Astrocyte (in vitro differentiated cells and primary cell): ENCODE measurements at regions not wholly inside any gene's neighbourhood (a gene's known extent, or its start where the extent isn't known, plus 50 kb on each side); places are given as distances from the start of the nearest gene placed in this dataset.

Experiments used
- DNase-seq: peaks from one replicate; pipeline ENCODE4 v3.0.0-alpha.2; 2010; ENCODE audit warnings: low read depth
- FAIRE-seq: peaks from 2 replicates; lab custom pipeline; 2011; peaks lifted over from hg19 to GRCh38; lab: Jason Lieb, UNC
- H2AFZ ChIP-seq: 2 replicates; pipeline ENCODE4 v1.6.0; 2012; ENCODE audit warnings: low read depth, low read length, inconsistent platforms
- H3K27ac ChIP-seq: 2 replicates; pipeline ENCODE4 v1.5.1; 2011; ENCODE audit warnings: low read depth, low read length, inconsistent platforms
- H3K27me3 ChIP-seq: 2 replicates; pipeline ENCODE4 v1.6.0; 2011; ENCODE audit warnings: low read length, inconsistent platforms; ENCODE audit not compliant: insufficient read depth
- H3K36me3 ChIP-seq: 2 replicates; pipeline ENCODE4 v1.5.1; 2011; ENCODE audit warnings: low read length, inconsistent platforms; ENCODE audit not compliant: insufficient read depth
- H3K4me1 ChIP-seq: 2 replicates; pipeline ENCODE4 v1.5.1; 2011; ENCODE audit warnings: low read length, inconsistent platforms; ENCODE audit not compliant: insufficient read depth
- H3K4me2 ChIP-seq: 2 replicates; pipeline ENCODE4 v1.6.0; 2012; ENCODE audit warnings: low read length, inconsistent platforms
- H3K4me3 ChIP-seq: 2 replicates; pipeline ENCODE4 v1.5.1; 2011; ENCODE audit warnings: low read depth, mild to moderate bottlenecking, low read length, inconsistent platforms; ENCODE audit not compliant: insufficient read depth
- H3K79me2 ChIP-seq: 2 replicates; pipeline ENCODE4 v1.6.0; 2012; ENCODE audit warnings: mild to moderate bottlenecking, low read length, inconsistent platforms; ENCODE audit not compliant: insufficient read depth
- H3K9ac ChIP-seq: 2 replicates; pipeline ENCODE4 v1.6.0; 2012; ENCODE audit warnings: mild to moderate bottlenecking, low read length, inconsistent platforms
- H3K9me3 ChIP-seq: 2 replicates; pipeline ENCODE4 v1.5.1; 2012; ENCODE audit warnings: low read depth, mild to moderate bottlenecking, low read length, inconsistent platforms; ENCODE audit not compliant: insufficient read depth
- H4K20me1 ChIP-seq: 2 replicates; pipeline ENCODE4 v1.6.0; 2012; ENCODE audit warnings: low read length, inconsistent platforms; ENCODE audit not compliant: insufficient read depth
- H3K27ac Mint-ChIP-seq: one replicate; pipeline ENCODE4 v1.8.0; 2021; ENCODE audit warnings: mild to moderate bottlenecking, mixed read lengths; ENCODE audit not compliant: unreplicated experiment
- H3K27me3 Mint-ChIP-seq: one replicate; pipeline ENCODE4 v1.8.0; 2021; ENCODE audit warnings: low read depth, mixed read lengths; ENCODE audit not compliant: unreplicated experiment
- H3K36me3 Mint-ChIP-seq: one replicate; pipeline ENCODE4 v1.8.0; 2021; ENCODE audit warnings: low read depth, mixed read lengths; ENCODE audit not compliant: unreplicated experiment
- H3K4me1 Mint-ChIP-seq: one replicate; pipeline ENCODE4 v1.8.0; 2021; ENCODE audit warnings: low read depth, mixed read lengths; ENCODE audit not compliant: unreplicated experiment
- H3K4me3 Mint-ChIP-seq: one replicate; pipeline ENCODE4 v1.8.0; 2021; ENCODE audit warnings: mild to moderate bottlenecking, moderate library complexity, mixed read lengths; ENCODE audit not compliant: unreplicated experiment
- H3K9me3 Mint-ChIP-seq: one replicate; pipeline ENCODE4 v1.8.0; 2021; ENCODE audit warnings: mild to moderate bottlenecking, mixed read lengths; ENCODE audit not compliant: unreplicated experiment
- CTCF ChIP-seq: IDR thresholded peaks from 2 replicates; pipeline ENCODE4 v1.5.1; 2011; ENCODE audit warnings: low read depth, mild to moderate bottlenecking, inconsistent platforms, low read length, moderate library complexity; ENCODE audit not compliant: insufficient read depth
- EZH2 ChIP-seq: IDR thresholded peaks from 2 replicates; pipeline ENCODE4 v1.6.1; 2012; ENCODE audit warnings: mild to moderate bottlenecking, low read length, inconsistent platforms; ENCODE audit not compliant: insufficient read depth

GRCh38 chr4:136920092-136920881 lies 612.0 kb downstream of the PCDH18 start:
- no peak for FAIRE-seq
- no peak overlapping the region for H2AFZ ChIP-seq
- no peak overlapping the region for H3K27ac ChIP-seq
- Mint-ChIP-seq H3K27me3 (no peaks in the 10 kb centered on the region), H3K27ac (no peak overlapping the region), H3K36me3 (no peaks in the 10 kb centered on the region), H3K9me3 (no peaks in the 10 kb centered on the region), H3K4me1 (peaks cover 6% of the 10 kb centered on the region), H3K4me3 (no peak overlapping the region)
- no peak for DNase-seq
- H3K9ac ChIP-seq, result no peak overlapping the region
- no peaks in the 10 kb centered on the region for H3K79me2 ChIP-seq
- TF ChIP-seq CTCF, result no peak
- no peak for TF ChIP-seq EZH2
- no peak overlapping the region for H3K4me3 ChIP-seq
- no peaks in the 10 kb centered on the region for H3K27me3 ChIP-seq
- H3K4me1 ChIP-seq, result no peaks in the 10 kb centered on the region
- no peaks in the 10 kb centered on the region for H3K9me3 ChIP-seq
- H3K36me3 ChIP-seq, result no peaks in the 10 kb centered on the region
- no peak overlapping the region for H3K4me2 ChIP-seq
- no peaks in the 10 kb centered on the region for H4K20me1 ChIP-seq

GRCh38 chr4:136918772-136919171 lies 613.5 kb downstream of the PCDH18 start:
- no peaks in the 10 kb centered on the region for H3K9me3 ChIP-seq
- H3K27me3 ChIP-seq, result no peaks in the 10 kb centered on the region
- no peak overlapping the region for H3K4me3 ChIP-seq
- Mint-ChIP-seq H3K36me3 (no peaks in the 10 kb centered on the region), H3K4me1 (peaks cover 6% of the 10 kb centered on the region), H3K27ac (no peak overlapping the region), H3K9me3 (no peaks in the 10 kb centered on the region), H3K27me3 (no peaks in the 10 kb centered on the region), H3K4me3 (no peak overlapping the region)
- TF ChIP-seq EZH2 (no peak), CTCF (no peak)
- no peaks in the 10 kb centered on the region for H3K79me2 ChIP-seq
- H3K36me3 ChIP-seq, result no peaks in the 10 kb centered on the region
- H3K4me1 ChIP-seq, result no peaks in the 10 kb centered on the region
- H3K27ac ChIP-seq, result no peak overlapping the region
- no peaks in the 10 kb centered on the region for H4K20me1 ChIP-seq
- no peak overlapping the region for H3K9ac ChIP-seq
- DNase-seq (peak; percentile 32), FAIRE-seq (no peak)
- no peak overlapping the region for H2AFZ ChIP-seq
- H3K4me2 ChIP-seq, result no peak overlapping the region
